ENCODE measurements at regions not wholly inside any gene's neighbourhood (a gene's known extent, or its start where the extent isn't known, plus 50 kb on each side); places are given as distances from the start of the nearest gene placed in this dataset.

DNA sequence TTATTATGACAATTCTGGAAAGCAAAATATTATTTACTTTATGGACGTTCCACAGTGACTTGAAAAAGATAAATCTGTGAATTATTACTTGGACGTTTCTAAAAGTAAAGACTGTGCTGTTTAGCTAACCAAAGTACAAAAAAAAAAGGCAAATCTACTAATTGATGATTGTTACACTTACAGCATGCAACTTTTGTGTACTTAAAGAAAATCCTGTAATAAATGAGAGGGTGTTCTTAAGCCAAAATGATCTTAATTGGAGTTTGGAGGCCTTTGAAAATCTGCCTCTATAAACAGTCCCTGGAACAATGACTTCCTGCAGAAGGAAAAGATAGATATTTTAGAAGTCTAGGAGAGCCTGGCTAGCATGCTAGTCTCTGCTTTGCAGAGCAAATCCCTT is 434.0 kb upstream of the SYT1 start:
- TF ChIP-seq, protein P1, sequence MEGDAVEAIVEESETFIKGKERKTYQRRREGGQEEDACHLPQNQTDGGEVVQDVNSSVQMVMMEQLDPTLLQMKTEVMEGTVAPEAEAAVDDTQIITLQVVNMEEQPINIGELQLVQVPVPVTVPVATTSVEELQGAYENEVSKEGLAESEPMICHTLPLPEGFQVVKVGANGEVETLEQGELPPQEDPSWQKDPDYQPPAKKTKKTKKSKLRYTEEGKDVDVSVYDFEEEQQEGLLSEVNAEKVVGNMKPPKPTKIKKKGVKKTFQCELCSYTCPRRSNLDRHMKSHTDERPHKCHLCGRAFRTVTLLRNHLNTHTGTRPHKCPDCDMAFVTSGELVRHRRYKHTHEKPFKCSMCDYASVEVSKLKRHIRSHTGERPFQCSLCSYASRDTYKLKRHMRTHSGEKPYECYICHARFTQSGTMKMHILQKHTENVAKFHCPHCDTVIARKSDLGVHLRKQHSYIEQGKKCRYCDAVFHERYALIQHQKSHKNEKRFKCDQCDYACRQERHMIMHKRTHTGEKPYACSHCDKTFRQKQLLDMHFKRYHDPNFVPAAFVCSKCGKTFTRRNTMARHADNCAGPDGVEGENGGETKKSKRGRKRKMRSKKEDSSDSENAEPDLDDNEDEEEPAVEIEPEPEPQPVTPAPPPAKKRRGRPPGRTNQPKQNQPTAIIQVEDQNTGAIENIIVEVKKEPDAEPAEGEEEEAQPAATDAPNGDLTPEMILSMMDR (IDR thresholded peaks at IDR 0.05; ENCODE audit: borderline replicate concordance, control extremely low read depth, extremely low read depth, insufficient read depth, missing control alignments), result no peak
- in situ Hi-C loops (cut with MboI; ENCODE audit: low sequenced_read_pairs, unreplicated experiment), result no loop called here
- DNase-seq (ENCODE audit: low spot score), result no peak

GRCh38 chr12:78431931-78432330 is 432.6 kb upstream of the SYT1 start:
- in situ Hi-C loops (cut with MboI; ENCODE audit: low sequenced_read_pairs, unreplicated experiment), result no loop called here
- TF ChIP-seq, protein P1 (IDR thresholded peaks at IDR 0.05; ENCODE audit: borderline replicate concordance, control extremely low read depth, extremely low read depth, insufficient read depth, missing control alignments), result no peak

DNA sequence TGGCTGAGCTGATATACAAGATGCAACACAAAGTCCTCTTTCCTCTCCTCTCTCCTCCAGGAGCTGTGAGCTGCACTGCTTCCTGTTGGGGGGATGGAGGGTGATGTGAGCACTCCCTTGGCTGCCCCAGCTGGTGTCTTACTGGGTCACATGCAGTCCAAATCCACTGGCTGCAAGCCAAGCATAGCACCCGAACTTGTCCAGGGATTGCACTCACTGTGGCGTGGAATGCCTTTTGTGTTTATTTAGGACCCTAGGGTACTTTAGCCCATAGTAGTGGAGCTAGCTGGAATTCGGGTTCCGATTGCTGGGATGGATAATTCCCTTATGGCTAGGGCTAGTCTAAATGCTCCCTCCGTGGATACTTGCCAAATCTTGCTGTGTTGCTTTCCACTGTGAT is 424.9 kb upstream of the SYT1 start:
- in situ Hi-C loops (cut with MboI; ENCODE audit: low sequenced_read_pairs, unreplicated experiment), result no loop called here
- DNase-seq (ENCODE audit: low spot score), result no peak
- TF ChIP-seq, protein P1 (IDR thresholded peaks at IDR 0.05; ENCODE audit: borderline replicate concordance, control extremely low read depth, extremely low read depth, insufficient read depth, missing control alignments), result no peak

More at GRCh38 chr12:78431931-78432330, 432.6 kb upstream of the SYT1 start:
- DNase-seq (ENCODE audit: low spot score), result no peak

DNA sequence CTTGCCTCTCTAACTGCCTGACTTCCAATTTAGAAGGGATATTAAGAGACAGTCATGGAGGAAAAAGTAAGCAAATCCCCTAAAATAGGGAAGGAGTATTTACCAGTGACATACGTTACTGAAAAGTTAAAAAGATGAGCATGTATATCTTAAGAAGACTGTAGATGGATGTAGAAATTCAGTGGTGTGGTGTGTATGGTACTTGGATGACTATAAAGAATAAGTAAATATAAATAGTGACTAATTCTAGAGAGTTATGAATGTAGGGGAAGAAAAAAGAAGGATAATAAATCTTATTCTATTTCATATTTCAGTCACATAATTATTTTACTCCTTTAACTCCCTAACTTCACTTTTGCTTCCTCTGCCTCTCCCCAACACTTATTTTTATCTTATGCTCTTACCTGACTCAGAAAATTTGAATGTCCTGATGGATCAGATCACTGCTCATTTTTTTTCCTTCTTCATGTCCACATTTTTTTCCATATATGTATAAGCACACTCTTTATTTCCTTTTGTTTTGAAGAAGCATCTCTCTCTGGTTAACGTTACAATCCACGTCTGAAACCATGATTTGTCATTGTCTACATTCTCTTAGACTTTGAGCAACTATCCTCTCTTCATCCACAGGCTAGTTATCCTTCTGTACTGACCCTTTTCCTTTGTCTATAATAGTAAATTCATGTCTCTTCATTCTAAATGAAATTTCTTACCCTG is 422.7 kb upstream of the SYT1 start:
- TF ChIP-seq, protein P1 (IDR thresholded peaks at IDR 0.05; ENCODE audit: borderline replicate concordance, control extremely low read depth, extremely low read depth, insufficient read depth, missing control alignments), result no peak
- DNase-seq (ENCODE audit: low spot score), result no peak
- in situ Hi-C loops (cut with MboI; ENCODE audit: low sequenced_read_pairs, unreplicated experiment), result no loop called here

DNA sequence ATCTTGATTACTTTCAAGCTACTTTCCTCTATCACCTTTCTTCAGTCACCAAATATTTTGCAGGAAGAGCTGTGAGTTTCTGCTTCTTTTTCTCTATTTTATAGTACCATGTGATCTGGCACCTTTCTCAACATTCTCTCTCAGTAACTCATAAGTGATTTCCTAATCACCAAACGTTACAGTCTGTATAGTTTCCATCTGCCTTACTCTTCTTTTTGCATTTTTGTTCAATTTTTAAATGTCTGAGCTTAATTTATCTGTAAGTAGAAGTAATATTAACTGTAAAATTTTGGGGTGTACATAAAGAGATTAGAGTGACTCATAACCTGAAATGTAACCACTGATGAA is 422.1 kb upstream of the SYT1 start:
- no peak for DNase-seq (ENCODE audit: low spot score)
- TF ChIP-seq, protein P1 (IDR thresholded peaks at IDR 0.05; ENCODE audit: borderline replicate concordance, control extremely low read depth, extremely low read depth, insufficient read depth, missing control alignments), result no peak
- in situ Hi-C loops (cut with MboI; ENCODE audit: low sequenced_read_pairs, unreplicated experiment), result no loop called here

- TF ChIP-seq, protein P1 (IDR thresholded peaks at IDR 0.05; ENCODE audit: borderline replicate concordance, control extremely low read depth, extremely low read depth, insufficient read depth, missing control alignments), result no peak
- in situ Hi-C loops (cut with MboI; ENCODE audit: low sequenced_read_pairs, unreplicated experiment), result no loop called here
These were observed 418.0 kb upstream of the SYT1 start for GRCh38 chr12:78446555-78446954.

More at GRCh38 chr12:78446555-78446954, 418.0 kb upstream of the SYT1 start:
- DNase-seq (ENCODE audit: low spot score), result no peak
